GM12878 (cell line): ENCODE measurements at regions not wholly inside any gene's neighbourhood (a gene's known extent, or its start where the extent isn't known, plus 50 kb on each side); places are given as distances from the start of the nearest gene placed in this dataset.

Experiments used
- ATAC-seq: fragments of 200-7000 bp; cut with Tn5 transposase; 3 replicates; pipeline ENCODE4 v1.9.1; 2020; ENCODE audit warnings: mild to moderate bottlenecking, moderate library complexity
- BruUV-seq: library from RNA; stranded (reverse); fragments of 400-500 nt; replicated peaks from 2 replicates; lab custom pipeline; 2021; lab: Mats Ljungman, UMichigan
- CTCF ChIA-PET: fragments of 300-600 bp; sonication (Branson Sonifier 250); formaldehyde crosslinking; extraction: SDS; loops from one replicate; lab custom pipeline; 2021; ENCODE audit warnings: inconsistent platforms; lab: Yijun Ruan, JAX
- POLR2A ChIA-PET: fragments of 350-600 bp; formaldehyde crosslinking; extraction: SDS; loops from one replicate; lab custom pipeline; 2021; ENCODE audit warnings: inconsistent platforms; lab: Charles Lee
- RAD21 ChIA-PET: fragments of 300-600 bp; sonication (Branson Sonifier 250); formaldehyde crosslinking; loops from one replicate; lab custom pipeline; 2023; ENCODE audit warnings: antibody characterized with exemption; ENCODE audit not compliant: unreplicated experiment; lab: Charles Lee
- SMC1A ChIA-PET: fragments of 300-600 bp; sonication (Branson Sonifier 250); formaldehyde crosslinking; loops from one replicate; lab custom pipeline; 2023; ENCODE audit not compliant: unreplicated experiment, uncharacterized antibody; lab: Charles Lee
- DNase-seq: peaks from one replicate; pipeline ENCODE4 v3.0.0-alpha.2; 2011; ENCODE audit warnings: low read depth, low spot score
- FAIRE-seq: peaks from 3 replicates; lab custom pipeline; 2011; peaks lifted over from hg19 to GRCh38; lab: Jason Lieb, UNC
- H2AFZ ChIP-seq: 2 replicates; pipeline ENCODE4 v1.6.0; 2011; ENCODE audit warnings: low read depth, low read length, control low read depth; ENCODE audit not compliant: control insufficient read depth
- H3K27ac ChIP-seq: 2 replicates; pipeline ENCODE4 v1.5.1; 2011; ENCODE audit warnings: control low read depth; ENCODE audit not compliant: control insufficient read depth, insufficient read depth
- H3K27me3 ChIP-seq, 2 experiments: replicated peaks in 1 of 2; 2 replicates each; pipeline versions ENCODE4 v1.6.0 to v1.6.1; 2011; ENCODE audit warnings: low read length in 1 of 2; ENCODE audit not compliant: control insufficient read depth in 2 of 2, insufficient read depth in 2 of 2
- H3K36me3 ChIP-seq, 2 experiments: 2 replicates each; pipeline ENCODE4 v1.5.1; 2011; ENCODE audit warnings: low read length in 1 of 2; ENCODE audit not compliant: control insufficient read depth in 2 of 2, insufficient read depth in 2 of 2
- H3K4me1 ChIP-seq: 2 replicates; pipeline ENCODE4 v1.6.1; 2011; ENCODE audit warnings: mild to moderate bottlenecking, low read length, moderate library complexity, mixed read lengths; ENCODE audit not compliant: control insufficient read depth, insufficient read depth
- H3K4me2 ChIP-seq: 2 replicates; pipeline ENCODE4 v1.6.0; 2011; ENCODE audit warnings: control low read depth; ENCODE audit not compliant: control insufficient read depth, insufficient read depth
- H3K4me3 ChIP-seq: fragments of 200-600 bp; sonication (generic); 2 replicates; pipeline ENCODE4 v1.5.1; 2016
- H3K79me2 ChIP-seq: 2 replicates; pipeline ENCODE4 v1.6.0; 2011; ENCODE audit warnings: low read length; ENCODE audit not compliant: control insufficient read depth, insufficient read depth
- H3K9ac ChIP-seq: 2 replicates; pipeline ENCODE4 v1.8.0; 2011; ENCODE audit warnings: low read length, control low read depth, mixed read lengths; ENCODE audit not compliant: control insufficient read depth, insufficient read depth
- H3K9me3 ChIP-seq: replicated peaks from 3 replicates; pipeline ENCODE4 v1.5.1; 2011; ENCODE audit warnings: mild to moderate bottlenecking, low read length; ENCODE audit not compliant: control insufficient read depth, insufficient read depth
- H4K20me1 ChIP-seq: 2 replicates; pipeline ENCODE4 v1.6.0; 2011; ENCODE audit not compliant: control insufficient read depth, insufficient read depth
- BCLAF1 ChIP-seq: fragments of 450-650 bp; IDR thresholded peaks from 2 replicates; pipeline ENCODE4 v1.6.1; 2017; ENCODE audit warnings: antibody characterized with exemption, mild to moderate bottlenecking, moderate library complexity
- BRCA1 ChIP-seq: IDR thresholded peaks from 2 replicates; pipeline ENCODE4 v1.6.1; 2011; ENCODE audit warnings: low read depth, low read length, improper control_type of control experiment
- CHD1 ChIP-seq: IDR thresholded peaks from 2 replicates; pipeline ENCODE4 v1.6.1; 2012; ENCODE audit warnings: low read depth, low read length, improper control_type of control experiment
- DPF2 ChIP-seq: fragments of 450-650 bp; IDR thresholded peaks from 2 replicates; pipeline ENCODE4 v1.6.1; 2017; ENCODE audit warnings: mild to moderate bottlenecking
- FOS ChIP-seq: IDR thresholded peaks from 3 replicates; pipeline ENCODE4 v1.6.1; 2011; ENCODE audit warnings: borderline replicate concordance; ENCODE audit not compliant: insufficient read length; ENCODE audit errors: extremely low read depth
- FOXK2 ChIP-seq: fragments of 450-650 bp; IDR thresholded peaks from 2 replicates; pipeline ENCODE4 v1.6.1; 2017; ENCODE audit warnings: mild to moderate bottlenecking, moderate library complexity
- HCFC1 ChIP-seq: fragments of 150-350 bp; IDR thresholded peaks from 2 replicates; pipeline ENCODE4 v1.6.1; 2014; ENCODE audit warnings: low read length
- IKZF2 ChIP-seq, 2 experiments: fragments of 450-650 bp; IDR thresholded peaks; 2 replicates each; pipeline ENCODE4 v1.6.1; 2017; ENCODE audit warnings: mild to moderate bottlenecking in 2 of 2, moderate library complexity in 2 of 2
- IRF3 ChIP-seq: fragments of 450-650 bp; IDR thresholded peaks from 2 replicates; pipeline ENCODE4 v1.6.1; 2014; ENCODE audit warnings: mild to moderate bottlenecking
- JUNB ChIP-seq: IDR thresholded peaks from 2 replicates; pipeline ENCODE4 v1.6.1; 2016; ENCODE audit warnings: antibody characterized with exemption, mild to moderate bottlenecking
- KLF5 ChIP-seq: fragments of 450-650 bp; IDR thresholded peaks from 2 replicates; pipeline ENCODE4 v1.6.1; 2014; ENCODE audit warnings: mild to moderate bottlenecking; ENCODE audit not compliant: partially characterized antibody
- PML ChIP-seq: IDR thresholded peaks from 2 replicates; pipeline ENCODE4 v1.6.1; 2012; ENCODE audit warnings: low read length, inconsistent platforms
- RAD51 ChIP-seq: fragments of 450-650 bp; IDR thresholded peaks from 2 replicates; pipeline ENCODE4 v1.6.1; 2016; ENCODE audit warnings: moderate library complexity, mild to moderate bottlenecking, inconsistent platforms
- SREBF1 ChIP-seq: IDR thresholded peaks from 2 replicates; pipeline ENCODE4 v1.6.1; 2012; ENCODE audit warnings: mild to moderate bottlenecking, low read length
- TCF12 ChIP-seq: IDR thresholded peaks from 2 replicates; pipeline ENCODE4 v1.6.1; 2011; ENCODE audit warnings: low read depth, mild to moderate bottlenecking, low read length
- TCF7 ChIP-seq: IDR thresholded peaks from 2 replicates; pipeline ENCODE4 v1.6.1; 2014; ENCODE audit warnings: antibody characterized with exemption, borderline replicate concordance
- WGBS: methylation state at CpG from one replicate; pipeline ENCODE4 v1.1.6; 2016; ENCODE audit warnings: low lambda C conversion rate; ENCODE audit not compliant: insufficient replicate concordance, insufficient coverage; ENCODE audit errors: missing lambda C conversion rate; 5-methylcytosine and 5-hydroxymethylcytosine counted together
- in situ Hi-C: fragments of 300-500 bp; cut with MboI; formaldehyde crosslinking; loops from 9 replicates; pipeline ENCODE4 v1.14.3; 2018; ENCODE audit warnings: mixed read lengths
- intact Hi-C: fragments of 100-400 bp; cut with micrococcal nuclease; formaldehyde crosslinking; loops from one replicate; pipeline ENCODE4 v1.14.2; 2022; ENCODE audit not compliant: unreplicated experiment
- TF ChIP-seq, protein P1 (sequence below), 3 experiments: IDR thresholded peaks in 2 of 3; conservative IDR thresholded peaks in 1 of 3; 2 replicates each; pipeline ENCODE4 v1.5.1; 2011; ENCODE audit warnings: low read depth in 3 of 3, low read length in 3 of 3, mild to moderate bottlenecking in 3 of 3, control low read depth in 2 of 3, moderate library complexity in 2 of 3, inconsistent platforms in 1 of 3, mixed read lengths in 1 of 3; ENCODE audit not compliant: control insufficient read depth in 2 of 3, insufficient read depth in 1 of 3; ENCODE audit errors: extremely low read depth in 1 of 3
- TF ChIP-seq, protein P2 (sequence below): IDR thresholded peaks from 2 replicates; pipeline ENCODE4 v1.6.1; 2012; ENCODE audit warnings: low read depth, low read length, improper control_type of control experiment

DNA sequence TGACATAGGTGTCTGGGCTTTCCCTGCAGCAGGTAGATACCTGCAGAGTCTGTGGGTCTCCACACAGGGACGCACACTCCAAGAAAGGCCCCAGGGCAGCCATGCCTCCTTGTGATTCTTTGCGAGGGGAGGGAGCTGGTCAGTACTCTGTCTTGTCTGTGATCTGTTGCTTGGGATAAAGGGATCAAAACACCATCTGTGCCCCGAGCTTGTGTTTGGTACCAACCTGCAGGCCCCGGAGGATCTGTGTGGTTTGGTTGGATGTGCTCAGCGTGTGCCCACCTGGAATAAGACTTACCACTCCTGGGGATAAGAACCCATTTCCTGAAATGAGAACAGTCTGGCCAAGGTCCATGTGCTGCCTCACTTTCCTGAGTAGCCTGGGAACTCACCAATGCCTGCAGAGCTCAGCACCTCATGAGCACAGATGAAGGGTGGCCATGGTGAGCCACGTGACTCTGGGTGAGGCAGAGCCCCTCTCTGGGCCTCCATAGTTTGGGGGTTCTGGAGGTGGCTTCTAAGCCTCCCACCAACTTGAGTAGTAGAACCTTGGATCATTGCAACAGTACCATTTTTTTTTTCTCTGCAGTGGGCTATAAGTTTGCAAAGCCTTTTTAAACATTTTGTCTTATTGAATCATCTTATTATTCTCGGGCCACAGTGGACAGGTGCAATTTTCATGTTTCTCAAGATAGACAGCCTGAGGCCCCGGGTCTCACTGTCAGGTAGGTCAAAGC, 134.8 kb downstream of the DDX1 start:
- Histone ChIP-seq H3K4me2 (no peak overlapping the region), H3K27me3 (no peaks in the 10 kb centered on the region; a peak in 1 of 4 replicates), H3K36me3 (no peaks in the 10 kb centered on the region), H3K4me1 (peaks cover 12% of the 10 kb centered on the region), H4K20me1 (no peaks in the 10 kb centered on the region), H3K4me3 (no peak overlapping the region), H3K79me2 (no peaks in the 10 kb centered on the region), H3K9ac (no peak overlapping the region), H3K27ac (no peak overlapping the region), H2AFZ (no peak overlapping the region), H3K9me3 (no peaks in the 10 kb centered on the region)
- intact Hi-C loops (no loop called here), in situ Hi-C loops (no loop called here)
- no peak for DNase-seq
- no peak for TF ChIP-seq SREBF1
- TF ChIP-seq IRF3 = no peak
- no peak for TF ChIP-seq IKZF2 (IDR thresholded peaks at IDR 0.05)
- no peak for TF ChIP-seq CHD1
- no peak for TF ChIP-seq TCF7
- TF ChIP-seq, protein P1, sequence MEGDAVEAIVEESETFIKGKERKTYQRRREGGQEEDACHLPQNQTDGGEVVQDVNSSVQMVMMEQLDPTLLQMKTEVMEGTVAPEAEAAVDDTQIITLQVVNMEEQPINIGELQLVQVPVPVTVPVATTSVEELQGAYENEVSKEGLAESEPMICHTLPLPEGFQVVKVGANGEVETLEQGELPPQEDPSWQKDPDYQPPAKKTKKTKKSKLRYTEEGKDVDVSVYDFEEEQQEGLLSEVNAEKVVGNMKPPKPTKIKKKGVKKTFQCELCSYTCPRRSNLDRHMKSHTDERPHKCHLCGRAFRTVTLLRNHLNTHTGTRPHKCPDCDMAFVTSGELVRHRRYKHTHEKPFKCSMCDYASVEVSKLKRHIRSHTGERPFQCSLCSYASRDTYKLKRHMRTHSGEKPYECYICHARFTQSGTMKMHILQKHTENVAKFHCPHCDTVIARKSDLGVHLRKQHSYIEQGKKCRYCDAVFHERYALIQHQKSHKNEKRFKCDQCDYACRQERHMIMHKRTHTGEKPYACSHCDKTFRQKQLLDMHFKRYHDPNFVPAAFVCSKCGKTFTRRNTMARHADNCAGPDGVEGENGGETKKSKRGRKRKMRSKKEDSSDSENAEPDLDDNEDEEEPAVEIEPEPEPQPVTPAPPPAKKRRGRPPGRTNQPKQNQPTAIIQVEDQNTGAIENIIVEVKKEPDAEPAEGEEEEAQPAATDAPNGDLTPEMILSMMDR (IDR thresholded peaks at IDR 0.05 in 2 of 3, conservative IDR thresholded peaks at IDR 0.05 in 1 of 3; ENCODE audit: control insufficient read depth in 2 of 3, extremely low read depth in 1 of 3, insufficient read depth in 1 of 3, low read depth in 3 of 3, low read length in 3 of 3) = no peak
- no peak for TF ChIP-seq TCF12
- no peak for TF ChIP-seq BCLAF1
- no peak for TF ChIP-seq HCFC1
- no peak for TF ChIP-seq BRCA1
- TF ChIP-seq DPF2 = no peak
- no peak for TF ChIP-seq PML
- no peak for TF ChIP-seq FOS
- TF ChIP-seq, protein P2, sequence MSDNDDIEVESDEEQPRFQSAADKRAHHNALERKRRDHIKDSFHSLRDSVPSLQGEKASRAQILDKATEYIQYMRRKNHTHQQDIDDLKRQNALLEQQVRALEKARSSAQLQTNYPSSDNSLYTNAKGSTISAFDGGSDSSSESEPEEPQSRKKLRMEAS = no peak
- no peak for TF ChIP-seq KLF5
- no peak for TF ChIP-seq JUNB
- no peak for TF ChIP-seq FOXK2
- no peak for TF ChIP-seq RAD51
- ChIA-PET RAD21 (no interaction called here), SMC1A (no interaction called here), POLR2A (no interaction called here), CTCF (no interaction called here)
- no TSS peak for BruUV-seq
- 46% methylated on average over 8 of the region's 8 CpGs for WGBS
- ATAC-seq = no peak
- no peak for FAIRE-seq
